H1 (cell line): ENCODE measurements at regions not wholly inside any gene's neighbourhood (a gene's known extent, or its start where the extent isn't known, plus 50 kb on each side); places are given as distances from the start of the nearest gene placed in this dataset.

Experiments
- CTCF ChIP-seq, 3 experiments: IDR thresholded peaks; 1 replicate in 2 of 3; 2 replicates in 1 of 3; pipeline versions ENCODE4 v1.5.1 to v1.6.1; 2011; ENCODE audit warnings: low read length in 3 of 3, mild to moderate bottlenecking in 3 of 3, inconsistent platforms in 2 of 3, low read depth in 1 of 3, moderate library complexity in 1 of 3; ENCODE audit not compliant: insufficient read depth in 1 of 3; ENCODE audit errors: control extremely low read depth in 1 of 3
- KDM5A ChIP-seq: fragments of 200-600 bp; IDR thresholded peaks from 2 replicates; pipeline ENCODE4 v1.7.1; 2012; ENCODE audit warnings: mild to moderate bottlenecking, low read length, inconsistent platforms, mixed read lengths
- MAX ChIP-seq: IDR thresholded peaks from 2 replicates; pipeline ENCODE4 v1.6.1; 2012; ENCODE audit warnings: inconsistent platforms
- POLR2A ChIP-seq, 2 experiments: IDR thresholded peaks; 1 replicate in 1 of 2; 2 replicates in 1 of 2; pipeline ENCODE4 v1.6.1; 2011; ENCODE audit warnings: low read depth in 2 of 2, low read length in 2 of 2, mild to moderate bottlenecking in 2 of 2; ENCODE audit errors: control extremely low read depth in 1 of 2
- RAD21 ChIP-seq, 2 experiments: IDR thresholded peaks in 1 of 2; conservative IDR thresholded peaks in 1 of 2; 2 replicates each; pipeline ENCODE4 v1.6.1; 2011; ENCODE audit warnings: low read depth in 2 of 2, low read length in 2 of 2, improper control_type of control experiment in 1 of 2, inconsistent platforms in 1 of 2, mild to moderate bottlenecking in 1 of 2, moderate library complexity in 1 of 2

GRCh38 chr3:182729903-182730674, 63.2 kb upstream of the ATP11B start:
- TF ChIP-seq POLR2A (IDR thresholded peaks at IDR 0.05; ENCODE audit: control extremely low read depth in 1 of 2, low read depth in 2 of 2, low read length in 2 of 2): no peak
- no peak for TF ChIP-seq MAX
- TF ChIP-seq CTCF (IDR thresholded peaks at IDR 0.05; ENCODE audit: control extremely low read depth in 1 of 3, insufficient read depth in 1 of 3, low read depth in 1 of 3, low read length in 3 of 3): no peak
- no peak for TF ChIP-seq KDM5A
- no peak for TF ChIP-seq RAD21 (IDR thresholded peaks at IDR 0.05 in 1 of 2, conservative IDR thresholded peaks at IDR 0.05 in 1 of 2; ENCODE audit: low read depth in 2 of 2, low read length in 2 of 2)
